Pons (tissue), 1 donor: ENCODE measurements at regions not wholly inside any gene's neighbourhood (a gene's known extent, or its start where the extent isn't known, plus 50 kb on each side); places are given as distances from the start of the nearest gene placed in this dataset.
"Not testable (repeated sequence)": the region's sequence is repeated elsewhere in the genome, so short reads cannot be mapped to it uniquely, and the experiment has no call there.

ENCODE experiments used
- DNase-seq: peaks from one replicate; pipeline ENCODE4 v3.0.0-alpha.2; 2016; ENCODE audit warnings: low spot score

- no peak for DNase-seq
Measured at GRCh38 chr5:77909237-77909636, 133.1 kb upstream of the TBCA start.

DNA sequence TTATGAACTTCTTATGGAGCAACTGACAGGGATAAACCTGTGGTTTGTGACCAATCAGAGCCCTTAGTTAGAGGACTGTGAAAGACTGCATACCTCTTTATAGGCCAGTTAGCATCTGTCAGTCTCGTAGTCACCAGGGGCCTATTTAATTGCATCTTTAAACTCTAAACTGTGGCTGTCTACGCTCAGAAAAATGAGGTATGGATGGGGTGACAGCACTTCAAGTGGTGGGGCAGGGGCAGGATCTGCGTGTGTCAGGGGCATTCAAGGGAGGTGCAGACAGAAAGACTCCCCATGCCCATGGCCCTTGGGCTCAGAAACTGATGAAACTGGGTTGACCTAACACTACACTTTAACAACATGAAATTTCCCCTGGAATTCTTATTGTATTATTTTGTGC is 132.6 kb upstream of the TBCA start:
- DNase-seq = no peak

- no peak for DNase-seq
Measured at GRCh38 chr5:77907786-77908185, 131.6 kb upstream of the TBCA start.

- DNase-seq = no peak
Measured at GRCh38 chr5:77906806-77907205, 130.7 kb upstream of the TBCA start.

DNA sequence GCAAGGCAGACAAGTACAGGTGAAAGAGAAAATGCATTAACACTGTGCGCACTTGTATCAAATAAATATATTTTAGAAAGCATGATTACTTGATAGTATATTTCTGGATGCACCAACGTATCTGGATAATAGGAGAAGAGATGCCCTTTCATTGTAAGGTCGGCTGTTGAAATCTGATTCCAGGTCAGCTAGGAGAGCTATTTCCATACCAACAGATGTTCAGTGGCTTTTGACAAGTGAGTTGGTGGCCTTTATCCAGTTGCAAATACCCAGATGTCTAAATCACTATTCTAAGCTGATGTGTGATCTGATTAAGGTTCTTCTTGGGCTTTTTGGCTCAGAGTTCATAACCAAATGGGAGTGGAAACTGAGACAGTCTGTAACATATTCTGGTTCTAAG is 128.2 kb upstream of the TBCA start:
- DNase-seq = no peak

- peak; percentile 99 for DNase-seq
Measured at GRCh38 chr5:77900691-77901090, 124.6 kb upstream of the TBCA start.

DNA sequence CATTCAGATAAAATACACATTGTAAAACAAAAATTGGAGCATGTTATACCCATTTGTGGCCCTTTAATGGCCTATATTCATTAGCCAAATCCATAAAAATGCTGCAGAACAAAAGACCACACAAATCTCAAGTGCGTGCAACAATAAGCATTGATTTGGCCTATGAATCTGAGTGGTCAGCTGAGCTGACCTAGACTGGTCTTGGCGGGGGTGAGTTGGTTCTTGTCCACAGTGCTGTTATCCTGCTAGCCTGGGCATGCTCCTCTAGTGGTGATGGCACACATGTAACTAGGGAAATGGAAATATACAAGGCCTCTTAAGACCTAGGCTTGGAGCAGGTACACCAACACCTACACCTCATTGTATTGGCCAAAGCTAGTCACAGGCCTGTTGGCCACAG is 122.2 kb upstream of the TBCA start:
- peak; percentile 97 for DNase-seq

- no peak for DNase-seq
Measured at GRCh38 chr5:77896338-77896737, 120.2 kb upstream of the TBCA start.

GRCh38 chr5:77894103-77894502 is 118.0 kb upstream of the TBCA start:
- DNase-seq = not testable (repeated sequence)

- peak; percentile 70 for DNase-seq
Measured at GRCh38 chr5:77893225-77893860, 117.2 kb upstream of the TBCA start.

DNA sequence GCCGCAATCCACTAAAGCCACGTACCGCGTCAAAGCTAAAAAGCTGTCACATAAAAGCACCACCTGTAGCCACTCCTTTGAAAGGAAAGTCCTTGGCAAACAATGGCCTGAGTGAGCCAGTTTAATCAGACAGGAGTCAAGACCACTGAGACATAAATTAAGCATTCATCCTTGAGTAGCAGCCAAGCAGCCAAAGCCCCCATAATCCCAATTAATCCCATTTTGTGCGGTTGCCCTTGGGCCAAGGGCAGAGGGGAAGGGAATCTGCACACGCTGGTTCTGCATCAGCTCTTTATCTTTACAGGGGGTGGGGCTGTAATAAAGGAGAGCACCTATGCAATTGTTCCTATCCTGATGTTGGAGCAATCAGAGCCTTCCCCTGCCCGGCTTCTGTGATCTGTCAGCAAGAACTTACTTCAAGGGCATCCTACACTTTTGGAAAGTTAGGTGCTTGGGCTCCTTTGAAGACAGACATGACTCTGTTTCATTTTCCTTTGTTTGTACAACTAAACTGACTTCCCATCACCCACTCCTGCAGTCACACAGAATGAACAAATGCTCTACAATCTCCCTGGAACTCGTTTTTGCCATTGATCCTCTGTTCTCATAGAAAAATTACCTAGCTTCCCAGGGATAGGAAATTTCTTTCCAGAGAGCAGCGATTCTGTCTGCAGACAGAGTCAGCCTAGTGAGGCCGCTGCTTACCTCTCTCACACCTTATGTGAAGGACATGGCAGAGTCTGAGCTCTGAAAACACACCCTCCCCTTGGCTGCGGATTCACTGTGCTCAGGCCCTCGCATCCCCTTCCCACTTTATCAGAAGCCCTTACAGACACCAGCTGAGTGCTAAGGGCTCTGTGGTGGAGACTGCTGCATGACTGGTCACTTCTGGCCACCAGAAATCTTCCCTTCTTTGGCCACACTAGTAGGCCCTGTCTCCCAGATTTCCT is 116.2 kb upstream of the TBCA start:
- DNase-seq = no peak

GRCh38 chr5:77885519-77885918 is 109.4 kb upstream of the TBCA start:
- DNase-seq = no peak

DNA sequence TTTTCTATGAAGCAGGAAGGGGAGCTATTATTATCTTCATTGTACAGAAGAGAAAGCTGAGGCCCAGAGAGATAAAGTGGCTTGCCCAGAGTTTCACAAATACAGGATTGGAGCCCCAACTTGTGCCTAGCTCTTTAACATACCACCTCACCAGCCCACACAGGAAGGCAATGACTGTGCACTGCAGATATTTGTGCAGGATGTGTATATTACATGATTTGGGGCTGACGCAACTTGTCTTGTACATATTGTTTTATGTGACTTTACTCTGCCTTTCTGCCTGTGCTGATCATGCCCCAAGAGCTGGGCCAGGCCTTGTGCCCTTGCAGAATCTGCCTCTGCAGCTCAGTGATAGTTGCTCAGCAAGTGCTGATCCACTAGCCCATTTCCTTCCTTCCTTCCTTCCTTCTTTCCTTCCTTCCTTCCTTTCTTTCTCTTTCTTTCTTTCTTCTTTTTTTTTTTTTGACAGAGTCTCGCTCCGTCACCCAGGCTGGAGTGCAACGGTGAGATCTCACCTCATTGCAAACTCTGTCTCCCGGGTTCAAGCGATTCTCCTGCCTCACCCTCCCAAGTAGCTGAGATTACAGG is 106.6 kb upstream of the TBCA start:
- no peak for DNase-seq

GRCh38 chr5:77881528-77881927 is 105.4 kb upstream of the TBCA start:
- DNase-seq = peak; percentile 68

GRCh38 chr5:77877516-77878355 is 101.6 kb upstream of the TBCA start:
- no peak for DNase-seq

DNA sequence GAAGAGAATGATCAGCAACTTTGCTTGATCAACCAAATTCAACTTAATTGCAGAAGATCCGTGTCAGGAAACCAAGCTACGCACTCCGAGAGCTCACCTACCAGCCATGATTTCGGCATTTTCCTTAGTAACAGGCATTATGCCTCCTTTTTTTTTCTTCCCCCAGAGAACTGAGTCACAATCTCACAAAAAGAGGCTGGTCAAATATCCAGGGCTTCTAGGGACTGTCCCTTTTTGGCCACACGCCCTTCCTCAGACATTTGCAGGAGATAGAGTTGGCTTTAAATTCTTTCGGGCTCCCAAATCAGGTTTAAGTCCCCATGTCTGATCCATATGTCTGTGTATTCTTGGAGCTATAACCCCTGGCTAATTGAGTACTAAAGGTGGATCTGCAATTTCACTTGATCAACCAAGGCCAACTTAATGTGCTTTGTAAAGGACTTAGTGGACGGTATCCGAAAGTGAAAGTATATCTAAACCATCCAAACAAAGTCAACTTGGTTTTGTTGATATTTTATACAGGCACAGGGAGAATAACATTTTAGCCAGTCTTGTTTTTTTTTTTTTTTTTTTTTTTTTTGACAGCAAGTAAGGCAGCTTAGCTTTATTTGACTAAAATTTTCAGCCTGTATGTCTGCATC is 100.8 kb upstream of the TBCA start:
- DNase-seq = no peak

GRCh38 chr5:77876316-77876715 is 100.2 kb upstream of the TBCA start:
- no peak for DNase-seq

GRCh38 chr5:77874691-77875090 is 98.6 kb upstream of the TBCA start:
- no peak for DNase-seq

DNA sequence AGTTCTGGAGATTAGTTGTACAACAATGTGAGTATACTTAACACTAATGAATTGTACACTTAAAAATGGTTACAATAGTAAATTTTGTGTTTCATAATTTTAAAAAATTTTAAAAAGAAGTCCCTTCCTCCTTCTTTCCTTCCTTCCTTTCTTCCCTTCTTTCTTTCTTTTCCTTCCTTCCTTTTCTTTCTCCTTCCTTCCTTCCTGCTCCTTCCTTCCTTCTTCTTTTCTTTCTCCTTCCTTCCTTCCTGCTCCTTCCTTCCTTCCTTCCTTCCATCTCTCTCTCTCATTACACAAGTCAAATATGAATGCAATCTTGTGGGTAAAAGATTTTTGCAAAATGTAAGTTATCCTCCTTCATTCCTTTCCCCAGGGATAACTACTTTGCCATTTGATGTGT is 97.1 kb upstream of the TBCA start:
- no peak for DNase-seq

DNA sequence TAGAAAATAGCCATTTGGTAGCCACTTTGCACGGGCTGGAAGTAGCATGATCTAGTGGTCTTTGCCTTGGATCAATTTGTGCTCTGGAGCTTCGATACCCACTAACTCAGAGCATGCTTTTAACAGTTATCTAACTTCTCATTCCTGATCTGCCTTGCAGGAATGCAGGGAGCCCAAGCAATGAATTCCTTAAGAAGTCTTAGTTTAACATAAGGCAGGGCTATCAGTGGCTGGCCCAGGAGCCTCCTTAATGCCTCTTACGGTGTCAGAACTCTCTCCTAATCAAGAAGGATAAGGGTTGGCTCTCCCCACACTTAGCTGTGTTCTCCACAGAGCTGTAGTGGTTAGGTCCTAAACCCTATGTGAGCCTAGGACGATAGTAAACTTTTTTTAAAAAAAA is 95.8 kb upstream of the TBCA start:
- no peak for DNase-seq

DNA sequence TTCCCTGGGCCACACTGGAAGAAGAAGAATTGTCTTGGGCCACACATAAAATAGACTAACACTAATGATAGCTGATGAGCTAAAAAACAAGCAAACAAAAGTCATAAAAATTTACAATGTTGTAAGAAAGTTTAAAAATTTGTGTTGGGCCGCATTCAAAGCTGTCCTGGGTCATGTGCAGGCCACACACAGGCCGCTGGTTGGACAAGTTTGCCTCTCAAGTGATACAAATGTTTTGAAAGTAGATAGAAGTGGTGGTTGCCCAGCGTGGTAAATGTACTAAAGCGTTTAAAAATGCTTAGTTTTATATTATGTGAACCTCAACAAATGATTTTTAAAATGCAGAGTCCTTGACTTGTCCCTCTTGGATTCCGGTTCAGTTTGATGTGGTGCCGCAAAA is 94.9 kb upstream of the TBCA start:
- DNase-seq = no peak
